KOPT-K1 (cell line): ENCODE measurements at regions not wholly inside any gene's neighbourhood (a gene's known extent, or its start where the extent isn't known, plus 50 kb on each side); places are given as distances from the start of the nearest gene placed in this dataset.

ENCODE experiments used
- H3K27ac ChIP-seq: fragments of 200-600 bp; sonication (generic); 2 replicates; pipeline ENCODE4 v1.5.1; 2016; ENCODE audit warnings: antibody characterized with exemption, mild to moderate bottlenecking, low read depth, low read length; ENCODE audit not compliant: poor library complexity, severe bottlenecking
- H3K36me3 ChIP-seq: fragments of 200-600 bp; sonication (generic); 2 replicates; pipeline ENCODE4 v1.5.1; 2017; ENCODE audit warnings: antibody characterized with exemption, mild to moderate bottlenecking, low read length, moderate library complexity; ENCODE audit not compliant: insufficient read depth
- H3K9me3 ChIP-seq: fragments of 200-600 bp; sonication (generic); 2 replicates; pipeline ENCODE4 v1.5.1; 2017; ENCODE audit warnings: antibody characterized with exemption, low read length, mild to moderate bottlenecking; ENCODE audit not compliant: insufficient read depth, poor library complexity, severe bottlenecking

GRCh38 chr17:33803686-33804085 is 451.4 kb upstream of the CCL2 start:
- no peaks in the 10 kb centered on the region for H3K36me3 ChIP-seq

GRCh38 chr17:33804401-33804800 is 450.7 kb upstream of the CCL2 start:
- Histone ChIP-seq H3K36me3 (no peaks in the 10 kb centered on the region), H3K27ac (no peak overlapping the region), H3K9me3 (no peaks in the 10 kb centered on the region)

More at GRCh38 chr17:33803686-33804085, 451.4 kb upstream of the CCL2 start:
- H3K9me3 ChIP-seq = no peaks in the 10 kb centered on the region
- H3K27ac ChIP-seq = no peak overlapping the region

GRCh38 chr17:33806631-33807030 is 448.5 kb upstream of the CCL2 start:
- Histone ChIP-seq H3K27ac (no peak overlapping the region), H3K36me3 (no peaks in the 10 kb centered on the region), H3K9me3 (no peaks in the 10 kb centered on the region)

- H3K27ac ChIP-seq = no peak overlapping the region
- H3K36me3 ChIP-seq = no peaks in the 10 kb centered on the region
- no peaks in the 10 kb centered on the region for H3K9me3 ChIP-seq
Measured at GRCh38 chr17:33809748-33810147, 445.3 kb upstream of the CCL2 start.

GRCh38 chr17:33811004-33811760 is 443.9 kb upstream of the CCL2 start:
- Histone ChIP-seq H3K27ac (no peak overlapping the region), H3K9me3 (no peaks in the 10 kb centered on the region)

GRCh38 chr17:33811984-33812577 is 443.0 kb upstream of the CCL2 start:
- no peaks in the 10 kb centered on the region for H3K36me3 ChIP-seq
- no peak overlapping the region for H3K27ac ChIP-seq
- no peaks in the 10 kb centered on the region for H3K9me3 ChIP-seq

More at GRCh38 chr17:33811004-33811760, 443.9 kb upstream of the CCL2 start:
- H3K36me3 ChIP-seq = no peaks in the 10 kb centered on the region

GRCh38 chr17:33814852-33815251 is 440.2 kb upstream of the CCL2 start:
- no peaks in the 10 kb centered on the region for H3K36me3 ChIP-seq
- no peak overlapping the region for H3K27ac ChIP-seq
- no peaks in the 10 kb centered on the region for H3K9me3 ChIP-seq

GRCh38 chr17:33816036-33816435 is 439.0 kb upstream of the CCL2 start:
- Histone ChIP-seq H3K9me3 (no peaks in the 10 kb centered on the region), H3K36me3 (no peaks in the 10 kb centered on the region), H3K27ac (no peak overlapping the region)

GRCh38 chr17:33816842-33817617 is 438.1 kb upstream of the CCL2 start:
- no peaks in the 10 kb centered on the region for H3K36me3 ChIP-seq
- H3K27ac ChIP-seq = no peak overlapping the region
- no peaks in the 10 kb centered on the region for H3K9me3 ChIP-seq

GRCh38 chr17:33819539-33819938 is 435.5 kb upstream of the CCL2 start:
- Histone ChIP-seq H3K36me3 (no peaks in the 10 kb centered on the region), H3K9me3 (no peaks in the 10 kb centered on the region), H3K27ac (no peak overlapping the region)

GRCh38 chr17:33832262-33832661 is 422.8 kb upstream of the CCL2 start:
- H3K9me3 ChIP-seq = no peaks in the 10 kb centered on the region
- H3K36me3 ChIP-seq = no peaks in the 10 kb centered on the region
- no peak overlapping the region for H3K27ac ChIP-seq

- Histone ChIP-seq H3K27ac (no peak overlapping the region), H3K36me3 (no peaks in the 10 kb centered on the region), H3K9me3 (no peaks in the 10 kb centered on the region)
Measured at GRCh38 chr17:33837281-33837680, 417.8 kb upstream of the CCL2 start.

GRCh38 chr17:33838281-33838680 is 416.8 kb upstream of the CCL2 start:
- no peaks in the 10 kb centered on the region for H3K9me3 ChIP-seq
- H3K27ac ChIP-seq = no peak overlapping the region
- no peaks in the 10 kb centered on the region for H3K36me3 ChIP-seq

GRCh38 chr17:33847900-33848299 is 407.2 kb upstream of the CCL2 start:
- H3K27ac ChIP-seq = no peak overlapping the region
- H3K9me3 ChIP-seq = no peaks in the 10 kb centered on the region
- no peaks in the 10 kb centered on the region for H3K36me3 ChIP-seq

- Histone ChIP-seq H3K9me3 (no peaks in the 10 kb centered on the region), H3K36me3 (no peaks in the 10 kb centered on the region), H3K27ac (no peak overlapping the region)
Measured at GRCh38 chr17:33848433-33848832, 406.7 kb upstream of the CCL2 start.
